HG02884 (cell line): ENCODE measurements at regions not wholly inside any gene's neighbourhood (a gene's known extent, or its start where the extent isn't known, plus 50 kb on each side); places are given as distances from the start of the nearest gene placed in this dataset.

Experiments
- ATAC-seq: cut with Tn5 transposase; IDR thresholded peaks from one replicate; pipeline ENCODE4 v1.9.1; 2021; ENCODE audit warnings: mild to moderate bottlenecking, moderate library complexity; ENCODE audit not compliant: unreplicated experiment

DNA sequence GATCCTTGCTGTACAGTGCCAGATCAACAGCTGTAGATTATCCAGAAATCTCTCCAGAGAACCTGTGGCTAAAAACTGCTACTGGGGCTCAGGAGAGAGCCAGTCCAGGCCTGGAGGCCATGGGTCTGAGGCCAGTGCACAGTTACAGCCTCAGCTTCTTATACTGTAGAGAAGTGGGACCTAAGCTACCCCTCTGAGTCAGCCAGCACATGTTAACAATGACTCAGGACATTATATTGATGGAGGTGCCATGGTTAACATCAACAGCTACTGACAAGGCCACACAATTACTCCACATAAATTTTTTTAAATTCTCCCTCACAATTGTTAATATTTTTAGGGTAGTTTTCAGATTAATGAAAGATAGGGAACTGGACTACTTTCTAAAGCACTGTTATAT is 138.5 kb downstream of the RBM26 start:
- no peak for ATAC-seq

DNA sequence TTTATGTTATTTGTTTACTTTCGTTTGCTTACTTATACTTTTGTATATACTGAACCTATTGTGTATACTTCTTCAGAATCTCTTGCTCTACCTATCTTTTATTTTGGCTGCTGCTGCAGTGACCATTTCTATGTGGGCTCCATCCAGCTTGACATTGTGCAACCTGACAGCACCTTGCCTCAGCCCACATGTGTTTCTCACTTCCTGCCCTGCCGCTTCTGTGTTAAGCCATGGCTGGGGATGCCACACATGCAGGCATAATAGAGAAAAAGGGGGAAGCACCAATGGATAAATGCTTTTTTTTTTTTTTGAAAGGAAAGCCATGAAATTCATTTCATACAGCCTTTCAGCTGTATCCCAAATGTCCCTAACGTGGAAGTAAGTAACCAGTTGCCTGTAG is 147.6 kb downstream of the RBM26 start:
- ATAC-seq, result peak; percentile 96

- ATAC-seq, result peak; percentile 31
These were observed 159.5 kb downstream of the RBM26 start for GRCh38 chr13:79246578-79246949.

DNA sequence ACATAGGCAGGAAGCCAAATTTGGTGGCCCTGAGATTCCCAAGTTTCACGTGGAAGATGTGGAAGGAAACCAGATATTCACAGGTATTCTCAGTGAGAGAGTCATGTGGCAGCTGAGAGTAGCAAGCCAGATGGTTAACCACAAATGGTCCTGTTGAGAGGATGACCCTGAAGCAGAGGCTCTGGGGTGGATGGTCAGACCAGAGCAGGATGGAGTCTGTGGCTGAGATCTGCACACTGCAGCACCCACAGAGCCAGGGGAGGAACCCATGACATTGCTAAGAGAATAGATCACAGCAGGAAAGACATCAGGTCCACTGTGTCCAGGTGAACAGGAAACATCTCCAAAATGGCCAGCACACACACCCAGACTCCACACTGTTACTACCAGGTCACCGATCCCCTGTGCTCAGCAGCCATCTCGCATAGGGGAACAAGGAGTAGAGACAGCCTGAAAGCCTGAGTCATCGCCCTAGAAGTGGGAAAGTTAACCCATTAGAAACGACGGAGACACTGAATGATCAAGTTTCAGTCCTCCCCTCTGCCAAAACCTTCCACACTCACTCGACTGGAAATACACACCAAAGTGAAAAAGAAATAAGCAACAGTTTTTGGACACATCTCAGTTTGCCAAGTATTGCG is 160.0 kb downstream of the RBM26 start:
- ATAC-seq, result peak; percentile 53

- no peak for ATAC-seq
These were observed 164.4 kb downstream of the RBM26 start for GRCh38 chr13:79241697-79242096.

DNA sequence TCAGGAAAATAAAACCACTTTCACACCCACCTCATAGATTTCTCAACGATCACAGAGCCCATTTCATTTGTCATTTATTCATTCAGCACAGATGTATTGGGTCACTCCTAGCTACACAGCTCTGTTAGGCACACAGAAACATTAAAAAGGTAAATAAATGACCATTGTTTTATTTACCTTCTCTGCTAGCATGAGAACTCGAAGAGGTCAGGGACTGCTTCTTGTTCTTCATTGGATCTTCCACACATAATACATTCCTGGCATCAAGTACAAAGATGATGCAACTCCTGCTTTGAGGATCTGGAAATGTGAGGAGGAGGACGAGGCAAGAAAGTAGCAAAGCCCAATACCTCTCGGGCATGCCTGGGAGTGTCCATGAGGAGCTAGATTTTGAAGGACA is 168.1 kb downstream of the RBM26 start:
- no peak for ATAC-seq

DNA sequence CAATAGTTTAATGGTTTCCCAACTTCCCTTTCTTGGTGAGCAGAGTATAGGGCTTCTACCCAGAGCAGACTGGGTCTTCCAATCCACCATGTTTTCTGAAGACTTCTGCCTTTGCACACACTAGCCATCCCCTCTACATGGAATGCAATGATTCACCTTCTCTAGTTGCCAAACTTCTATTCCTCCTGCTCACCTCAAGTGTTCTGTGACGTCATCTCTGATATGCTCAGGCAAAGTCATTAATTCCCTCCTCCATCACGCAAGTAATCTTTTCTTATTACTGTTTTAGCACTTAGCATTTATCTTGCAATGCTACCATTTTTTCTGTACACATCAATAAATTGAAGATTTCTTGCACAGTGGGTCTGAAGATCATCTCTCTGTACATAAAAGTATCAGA is 174.2 kb downstream of the RBM26 start:
- ATAC-seq, result no peak

- ATAC-seq, result no peak
These were observed 176.3 kb downstream of the RBM26 start for GRCh38 chr13:79229761-79230160.

GRCh38 chr13:79228972-79229371 is 177.1 kb downstream of the RBM26 start:
- no peak for ATAC-seq

- ATAC-seq, result peak; percentile 94
These were observed 178.6 kb downstream of the RBM26 start for GRCh38 chr13:79227418-79227817.

- peak; percentile 25 for ATAC-seq
These were observed 179.1 kb downstream of the RBM26 start for GRCh38 chr13:79226938-79227337.

DNA sequence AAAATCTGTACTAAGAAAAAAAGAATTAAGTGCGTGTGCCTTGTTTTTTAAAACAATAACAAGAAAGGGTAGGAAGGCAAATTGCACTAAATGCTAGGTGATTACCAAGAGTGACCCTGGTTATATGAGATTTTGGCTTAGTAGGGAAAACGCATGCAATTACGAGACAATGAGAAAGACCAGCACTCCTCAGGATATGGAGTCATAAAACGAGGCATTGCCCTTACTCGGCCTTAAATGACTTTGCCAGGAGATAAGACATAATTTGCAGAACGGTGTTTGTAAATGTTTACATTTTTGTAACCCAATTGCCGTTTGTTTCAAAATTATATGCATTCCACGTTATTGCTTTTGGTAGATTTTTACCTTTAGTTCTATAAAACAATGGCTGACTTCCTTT is 179.8 kb downstream of the RBM26 start:
- ATAC-seq, result no peak

GRCh38 chr13:79225487-79226232 is 180.4 kb downstream of the RBM26 start:
- ATAC-seq, result no peak

GRCh38 chr13:79222427-79223205 is 183.4 kb downstream of the RBM26 start:
- ATAC-seq, result no peak

DNA sequence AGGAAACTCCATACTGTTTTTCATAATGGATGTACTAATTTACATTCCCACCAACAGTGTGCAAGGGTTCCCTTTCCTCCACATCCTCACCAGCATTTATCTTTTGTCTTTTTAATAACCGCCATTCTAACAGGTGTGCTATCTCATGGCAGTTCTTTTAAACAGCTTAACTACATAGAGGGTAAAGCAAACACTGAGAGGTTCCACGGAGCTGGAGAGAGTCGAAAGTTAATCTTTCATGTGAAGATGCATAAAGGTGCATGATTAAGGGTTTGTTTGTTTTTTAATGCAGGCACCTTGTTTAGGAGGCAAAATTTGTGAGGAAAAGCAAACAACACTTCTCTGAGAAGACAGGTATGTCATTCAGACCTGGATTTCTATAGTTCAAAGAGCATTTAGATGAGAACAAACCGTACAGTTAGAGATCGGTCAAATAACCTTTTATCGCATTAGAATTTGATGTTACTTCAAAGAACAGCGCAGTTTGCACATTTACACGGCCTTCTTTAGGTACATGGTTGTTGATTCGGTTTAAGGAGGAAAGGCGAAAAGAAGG is 193.9 kb downstream of the RBM26 start:
- no peak for ATAC-seq

- ATAC-seq, result no peak
These were observed 194.7 kb downstream of the RBM26 start for GRCh38 chr13:79211377-79211776.

DNA sequence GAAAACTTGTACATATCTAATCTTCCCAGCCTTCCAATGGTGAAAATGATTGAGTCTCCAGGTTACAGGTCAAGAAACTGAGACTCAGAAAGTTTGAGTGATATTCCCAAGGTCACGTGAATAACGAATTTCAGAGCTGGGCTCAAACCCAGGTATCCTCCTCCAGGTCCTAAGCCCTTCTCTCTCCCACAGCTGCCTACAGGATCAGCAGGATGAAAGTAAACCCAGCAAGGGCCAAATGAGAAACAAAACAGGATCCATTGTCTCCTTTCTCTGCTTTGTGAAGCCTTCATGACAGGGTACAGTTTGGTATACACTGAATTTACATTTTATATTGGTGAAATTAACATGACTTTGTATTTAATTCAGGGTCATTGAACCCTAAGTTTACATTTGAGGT is 208.1 kb downstream of the RBM26 start:
- ATAC-seq, result no peak

DNA sequence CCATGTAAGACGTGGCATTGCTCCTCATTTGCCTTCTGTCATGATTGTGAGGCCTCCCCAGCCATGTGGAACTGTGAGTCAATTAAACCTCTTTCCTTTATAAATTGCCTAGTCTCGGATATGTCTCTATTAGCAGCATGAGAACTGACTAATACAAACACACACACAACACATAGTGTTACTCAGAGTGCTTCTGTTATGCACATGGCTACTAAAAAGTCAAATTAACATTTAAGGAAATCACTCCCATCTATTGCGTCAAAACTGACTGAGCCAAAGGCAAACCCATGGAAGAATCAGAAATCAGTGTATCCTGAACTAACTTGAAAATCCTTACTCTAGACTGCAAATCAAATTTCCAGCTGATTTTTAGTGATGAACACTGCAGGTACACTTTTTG is 209.2 kb downstream of the RBM26 start:
- no peak for ATAC-seq

DNA sequence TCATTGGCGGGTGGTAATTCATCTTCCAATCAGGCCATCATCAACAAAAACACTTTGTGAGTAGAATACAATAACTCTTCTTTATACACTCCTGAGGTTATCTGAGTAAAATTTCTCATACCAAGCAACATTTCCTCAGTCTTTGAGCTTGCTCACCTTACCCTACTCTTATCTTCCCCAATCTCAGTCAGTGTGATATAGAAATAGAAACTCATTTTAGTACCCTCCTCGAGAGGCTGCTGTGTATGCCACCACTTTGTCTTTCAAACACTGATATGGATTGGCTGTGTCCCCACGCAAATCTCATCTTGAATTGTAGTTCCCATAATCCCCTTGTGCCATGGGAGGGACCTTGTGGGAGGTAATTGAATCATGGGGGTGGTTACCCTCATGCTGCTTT is 209.7 kb downstream of the RBM26 start:
- ATAC-seq, result no peak

DNA sequence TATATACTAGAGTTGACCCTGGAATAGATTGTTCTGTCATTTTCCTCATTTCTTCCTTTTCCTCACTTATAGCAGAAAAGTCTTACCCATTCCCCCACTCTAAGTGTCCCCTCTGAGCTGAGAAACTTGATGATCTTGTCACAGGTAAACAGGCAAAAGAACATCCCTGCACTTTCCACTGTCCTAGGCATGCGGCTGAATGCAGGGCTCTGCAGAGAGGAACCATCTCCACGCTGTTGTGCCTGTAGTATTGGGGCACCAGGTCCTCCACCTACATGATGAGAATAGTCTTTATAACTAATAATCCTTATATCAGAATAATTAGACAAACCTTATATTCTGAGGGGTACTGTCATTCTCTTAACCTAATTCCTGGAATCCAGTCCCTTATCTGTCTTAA is 211.3 kb downstream of the RBM26 start:
- ATAC-seq, result peak; percentile 32

DNA sequence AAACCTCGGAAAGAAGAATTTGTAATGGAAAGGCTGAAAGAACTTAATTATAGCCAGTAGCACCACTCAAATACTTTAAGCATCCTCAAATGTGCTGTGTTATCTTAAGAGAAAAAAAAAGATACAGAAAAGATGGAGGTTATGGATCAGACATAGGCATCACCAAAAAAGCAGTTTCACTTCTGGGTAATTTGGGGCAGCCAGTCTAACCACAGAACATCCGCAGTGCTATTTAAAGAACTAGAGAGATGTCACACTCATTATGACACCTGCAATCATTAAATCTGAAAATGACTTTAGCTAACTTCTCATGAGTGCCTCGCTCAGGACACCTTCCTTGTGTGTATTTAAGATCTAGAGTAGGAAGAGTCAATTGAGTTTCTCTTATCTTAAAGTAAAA is 211.8 kb downstream of the RBM26 start:
- ATAC-seq, result peak; percentile 96

- ATAC-seq, result no peak
These were observed 214.6 kb downstream of the RBM26 start for GRCh38 chr13:79191501-79191900.
